Keratinocyte (primary cell): ENCODE measurements at regions not wholly inside any gene's neighbourhood (a gene's known extent, or its start where the extent isn't known, plus 50 kb on each side); places are given as distances from the start of the nearest gene placed in this dataset.

ENCODE experiments used
- CTCF ChIP-seq, 3 experiments: IDR thresholded peaks in 1 of 3; conservative IDR thresholded peaks in 1 of 3; optimal IDR thresholded peaks in 1 of 3; 2 replicates in 2 of 3; 3 replicates in 1 of 3; pipeline versions ENCODE3 to v1.5.1; 2011; ENCODE audit warnings: low read length in 3 of 3, mild to moderate bottlenecking in 3 of 3, moderate library complexity in 2 of 3, control low read depth in 1 of 3, inconsistent platforms in 1 of 3; ENCODE audit not compliant: insufficient read depth in 2 of 3; ENCODE audit errors: extremely low read depth in 1 of 3
- EZH2 ChIP-seq: IDR thresholded peaks from one replicate; pipeline ENCODE4 v1.6.1; 2012; ENCODE audit warnings: inconsistent platforms, mild to moderate bottlenecking, low read length, moderate library complexity

DNA sequence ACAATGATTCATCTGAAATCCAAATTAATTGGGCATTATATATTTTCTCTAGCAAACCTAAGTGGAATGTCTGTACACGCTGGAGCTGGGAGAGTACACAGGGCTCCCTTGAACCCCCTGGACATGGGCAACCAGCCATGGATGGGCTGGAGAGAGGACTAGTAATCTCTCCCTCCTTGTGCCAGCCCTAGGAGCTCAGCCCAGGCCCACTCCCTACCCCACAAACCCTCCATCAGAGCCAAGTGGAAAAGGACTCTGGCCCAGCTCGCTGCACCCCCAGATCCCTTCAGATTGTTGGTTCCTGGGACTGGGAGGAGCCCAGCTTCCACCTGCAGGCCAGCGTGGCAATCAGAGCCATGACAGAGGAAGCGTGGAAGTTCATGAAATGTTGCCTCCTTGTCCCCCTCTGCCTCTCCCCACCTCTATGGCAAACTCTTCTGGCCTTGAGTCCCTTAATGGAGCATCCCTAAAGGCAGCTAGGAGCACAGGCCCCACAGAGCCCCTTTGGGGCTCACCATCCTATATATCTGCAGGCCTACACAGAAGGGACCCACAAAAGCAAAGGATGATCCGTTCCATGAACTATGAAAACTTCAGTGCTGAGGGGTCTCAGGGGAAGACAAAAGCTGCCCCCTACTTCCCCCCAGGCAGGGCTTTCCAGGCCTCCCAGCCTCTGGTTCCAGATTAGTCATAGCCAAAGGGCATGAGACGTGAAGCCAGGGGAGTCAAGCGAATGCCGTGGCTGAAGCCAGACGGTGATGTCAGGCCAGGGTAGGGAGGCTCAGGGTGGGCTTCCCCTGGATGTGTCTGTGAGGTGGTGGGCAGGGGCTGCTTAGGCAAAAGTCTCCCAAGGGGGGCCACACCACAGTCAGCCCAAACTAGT lies 126.4 kb upstream of the MAFB start:
- TF ChIP-seq CTCF (optimal IDR thresholded peaks at IDR 0.05 in 1 of 3, IDR thresholded peaks at IDR 0.05 in 1 of 3, conservative IDR thresholded peaks at IDR 0.05 in 1 of 3; ENCODE audit: extremely low read depth in 1 of 3, insufficient read depth in 2 of 3, low read length in 3 of 3) = no peak
- no peak for TF ChIP-seq EZH2
